Psoas muscle (tissue), 7 donors: ENCODE measurements at regions not wholly inside any gene's neighbourhood (a gene's known extent, or its start where the extent isn't known, plus 50 kb on each side); places are given as distances from the start of the nearest gene placed in this dataset.

Experiments used
- ATAC-seq, 4 donors: fragments of 200-7000 bp; cut with Tn5 transposase; one replicate each; pipeline ENCODE4 v1.9.1; 2020; ENCODE audit warnings: moderate library complexity in 3 of 4, mild to moderate bottlenecking in 2 of 4
- DNase-seq, 2 donors: peaks; one replicate each; pipeline ENCODE4 v3.0.0-alpha.2; 2020
- H3K27ac ChIP-seq: fragments of 200-600 bp; one replicate; pipeline ENCODE4 v1.8.0; 2022
- H3K27me3 ChIP-seq, 3 donors: fragments of 200-600 bp in 1 of 3; one replicate each; pipeline versions ENCODE4 v1.6.1 to v1.8.0; 2013 to 2022; ENCODE audit warnings: low read length in 2 of 3, mild to moderate bottlenecking in 2 of 3, moderate library complexity in 1 of 3; ENCODE audit not compliant: insufficient read depth in 3 of 3
- H3K36me3 ChIP-seq, 2 donors: fragments of 200-600 bp in 1 of 2; one replicate each; pipeline versions ENCODE4 v1.6.1 to v1.8.0; 2013 to 2022; ENCODE audit warnings: low read depth in 1 of 2, mild to moderate bottlenecking in 1 of 2, moderate library complexity in 1 of 2; ENCODE audit not compliant: insufficient read depth in 1 of 2
- H3K4me1 ChIP-seq: fragments of 200-600 bp; one replicate; pipeline ENCODE4 v1.8.0; 2022
- H3K4me3 ChIP-seq: fragments of 200-600 bp; one replicate; pipeline ENCODE4 v1.8.0; 2022; ENCODE audit warnings: mild to moderate bottlenecking
- H3K9me3 ChIP-seq: fragments of 200-600 bp; one replicate; pipeline ENCODE4 v1.8.0; 2022
- CTCF ChIP-seq: fragments of 200-600 bp; IDR thresholded peaks from one replicate; pipeline ENCODE4 v1.8.0; 2022; ENCODE audit warnings: antibody characterized with exemption
- WGBS, 3 donors: extraction: QIAGEN DNeasy Blood & Tissue Kit; methylation state at CpG; one replicate each; pipeline versions ENCODE4 v1.1.6 to v1.1.7; 2013; 5-methylcytosine and 5-hydroxymethylcytosine counted together
- intact Hi-C, 2 donors: fragments of 100-400 bp; cut with DNase I; formaldehyde crosslinking; loops; one replicate each; pipeline versions ENCODE4 v1.11.0 to v1.14.2; 2022
- donor health status: healthy with polysubstance abuse.
- donor health status: DM: no; HTN: no; CAD: no; lungs with moderate emphysema.
- donor health status: Bipolar disorder and iron deficiency.
- donor health status: healthy.
- donor health status: DM: yes; HTN: yes; CAD: no.
- donor health status: DM: no; HTN: no; CAD: no.
- donor health status: DM: yes; HTN: yes; CAD: no.

GRCh38 chr4:85165808-85166207, 199.3 kb upstream of the WDFY3 start:
- 92% methylated on average over 2 of the region's 2 CpGs for WGBS, 3 donors
- Histone ChIP-seq H3K27me3 (no peaks in the 10 kb centered on the region), H3K36me3 (no peaks in the 10 kb centered on the region), H3K9me3 (no peaks in the 10 kb centered on the region), H3K4me3 (no peak overlapping the region), H3K27ac (no peak overlapping the region), H3K4me1 (no peaks in the 10 kb centered on the region)
- TF ChIP-seq CTCF, result no peak
- intact Hi-C loops, result no loop called here
- ATAC-seq (no peak), DNase-seq (no peak)

- TF ChIP-seq CTCF, result no peak
- 47 to 53% (median 51%) methylated on average over 3 of the region's 3 CpGs for WGBS, 3 donors
- no peaks in the 10 kb centered on the region for H3K27me3 ChIP-seq
- no peak overlapping the region for H3K27ac ChIP-seq
- H3K4me3 ChIP-seq, result no peak overlapping the region
- intact Hi-C loops, result no loop called here
- H3K36me3 ChIP-seq, result no peaks in the 10 kb centered on the region
- no peaks in the 10 kb centered on the region for H3K9me3 ChIP-seq
- ATAC-seq (no peak), DNase-seq (no peak)
- no peaks in the 10 kb centered on the region for H3K4me1 ChIP-seq
These were observed 199.8 kb upstream of the WDFY3 start for GRCh38 chr4:85166318-85166717.

GRCh38 chr4:85168234-85168834, 201.8 kb upstream of the WDFY3 start:
- no peak for DNase-seq
- no peak for ATAC-seq

GRCh38 chr4:85170241-85170640, 203.8 kb upstream of the WDFY3 start:
- no peak for ATAC-seq
- Histone ChIP-seq H3K36me3 (no peaks in the 10 kb centered on the region), H3K4me1 (no peaks in the 10 kb centered on the region), H3K4me3 (no peak overlapping the region), H3K27me3 (no peaks in the 10 kb centered on the region), H3K27ac (no peak overlapping the region), H3K9me3 (no peaks in the 10 kb centered on the region)
- intact Hi-C loops, result no loop called here
- no peak for TF ChIP-seq CTCF
- no peak for DNase-seq

More at GRCh38 chr4:85168234-85168834, 201.8 kb upstream of the WDFY3 start:
- H3K27ac ChIP-seq, result no peak overlapping the region
- intact Hi-C loops, result no loop called here
- no peaks in the 10 kb centered on the region for H3K36me3 ChIP-seq
- no peak overlapping the region for H3K4me3 ChIP-seq
- no peaks in the 10 kb centered on the region for H3K9me3 ChIP-seq
- TF ChIP-seq CTCF, result no peak
- no peaks in the 10 kb centered on the region for H3K4me1 ChIP-seq
- H3K27me3 ChIP-seq, result no peaks in the 10 kb centered on the region

- WGBS, 3 donors, result 49 to 100% (median 51%) methylated on average over 1 of the region's 1 CpG
- Histone ChIP-seq H3K4me3 (no peak overlapping the region), H3K36me3 (no peaks in the 10 kb centered on the region), H3K27me3 (no peaks in the 10 kb centered on the region), H3K9me3 (no peaks in the 10 kb centered on the region), H3K4me1 (no peaks in the 10 kb centered on the region), H3K27ac (no peak overlapping the region)
- no peak for ATAC-seq
- TF ChIP-seq CTCF, result no peak
- no peak for DNase-seq
- intact Hi-C loops, result no loop called here
These were observed 208.7 kb upstream of the WDFY3 start for GRCh38 chr4:85175190-85175589.
